ENCODE measurements at regions not wholly inside any gene's neighbourhood (a gene's known extent, or its start where the extent isn't known, plus 50 kb on each side); places are given as distances from the start of the nearest gene placed in this dataset.
"Not testable (repeated sequence)": the region's sequence is repeated elsewhere in the genome, so short reads cannot be mapped to it uniquely, and the experiment has no call there.

DNA sequence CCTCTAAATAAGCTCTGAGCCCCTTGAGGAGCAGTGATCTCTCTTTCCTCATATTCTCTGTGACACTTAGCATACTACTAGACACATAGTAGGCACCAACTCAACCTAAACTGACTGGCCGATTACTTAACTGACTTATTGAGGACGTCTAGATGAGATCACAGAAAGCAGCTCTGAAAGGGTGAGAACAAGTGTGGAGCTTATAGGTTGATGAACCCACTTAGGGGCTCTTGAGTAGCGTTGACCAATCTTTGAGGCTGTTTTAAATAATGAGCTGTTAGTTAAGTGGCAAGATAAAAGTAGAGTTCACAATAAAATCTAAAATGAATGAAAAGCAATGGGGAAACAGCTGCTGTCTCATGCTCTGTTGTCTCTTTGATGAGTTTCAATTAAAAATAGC lies 124.7 kb upstream of the TNPO1 start:
- Histone ChIP-seq H2AFZ (ENCODE audit: low read length) (no peak overlapping the region), H3K36me3 (ENCODE audit: insufficient read depth, low read length) (no peaks in the 10 kb centered on the region), H3K9me2 (replicated peaks; ENCODE audit: insufficient read depth, low read length) (no peaks in the 10 kb centered on the region), H3K27ac (ENCODE audit: low read length) (no peak overlapping the region), H3K9me3 (ENCODE audit: low read length) (no peaks in the 10 kb centered on the region), H3K79me2 (ENCODE audit: low read length) (no peaks in the 10 kb centered on the region), H4K20me1 (ENCODE audit: insufficient read depth, low read depth, low read length) (no peaks in the 10 kb centered on the region), H3K4me2 (ENCODE audit: low read depth, low read length, poor library complexity, severe bottlenecking) (no peak overlapping the region), H3K4me3 (ENCODE audit: low read length) (no peak overlapping the region), H3K9ac (ENCODE audit: low read length) (no peak overlapping the region), H3K4me1 (ENCODE audit: low read length) (no peaks in the 10 kb centered on the region), H3K27me3 (ENCODE audit: low read length) (no peaks in the 10 kb centered on the region)
- DNase-seq: no peak

GRCh38 chr5:72688916-72689315 lies 127.5 kb upstream of the TNPO1 start:
- H4K20me1 ChIP-seq (ENCODE audit: insufficient read depth, low read depth, low read length): no peaks in the 10 kb centered on the region
- no peaks in the 10 kb centered on the region for H3K4me1 ChIP-seq (ENCODE audit: low read length)
- H3K4me3 ChIP-seq (ENCODE audit: low read length): no peak overlapping the region
- no peak overlapping the region for H3K4me2 ChIP-seq (ENCODE audit: low read depth, low read length, poor library complexity, severe bottlenecking)
- H3K36me3 ChIP-seq (ENCODE audit: insufficient read depth, low read length): no peaks in the 10 kb centered on the region
- H3K27ac ChIP-seq (ENCODE audit: low read length): no peak overlapping the region
- H3K9me3 ChIP-seq (ENCODE audit: low read length): no peaks in the 10 kb centered on the region
- no peaks in the 10 kb centered on the region for H3K27me3 ChIP-seq (ENCODE audit: low read length)
- no peaks in the 10 kb centered on the region for H3K79me2 ChIP-seq (ENCODE audit: low read length)
- DNase-seq: no peak
- no peak overlapping the region for H3K9ac ChIP-seq (ENCODE audit: low read length)
- H2AFZ ChIP-seq (ENCODE audit: low read length): no peak overlapping the region
- H3K9me2 ChIP-seq (replicated peaks; ENCODE audit: insufficient read depth, low read length): no peaks in the 10 kb centered on the region

GRCh38 chr5:72687288-72687687 lies 129.2 kb upstream of the TNPO1 start:
- Histone ChIP-seq H3K27me3 (ENCODE audit: low read length) (no peaks in the 10 kb centered on the region), H3K4me1 (ENCODE audit: low read length) (no peaks in the 10 kb centered on the region), H3K36me3 (ENCODE audit: insufficient read depth, low read length) (no peaks in the 10 kb centered on the region), H2AFZ (ENCODE audit: low read length) (no peak overlapping the region), H3K27ac (ENCODE audit: low read length) (no peak overlapping the region), H4K20me1 (ENCODE audit: insufficient read depth, low read depth, low read length) (no peaks in the 10 kb centered on the region), H3K4me2 (ENCODE audit: low read depth, low read length, poor library complexity, severe bottlenecking) (no peak overlapping the region), H3K9me3 (ENCODE audit: low read length) (no peaks in the 10 kb centered on the region), H3K9me2 (replicated peaks; ENCODE audit: insufficient read depth, low read length) (no peaks in the 10 kb centered on the region), H3K9ac (ENCODE audit: low read length) (no peak overlapping the region), H3K79me2 (ENCODE audit: low read length) (no peaks in the 10 kb centered on the region), H3K4me3 (ENCODE audit: low read length) (no peak overlapping the region)
- DNase-seq: no peak

DNA sequence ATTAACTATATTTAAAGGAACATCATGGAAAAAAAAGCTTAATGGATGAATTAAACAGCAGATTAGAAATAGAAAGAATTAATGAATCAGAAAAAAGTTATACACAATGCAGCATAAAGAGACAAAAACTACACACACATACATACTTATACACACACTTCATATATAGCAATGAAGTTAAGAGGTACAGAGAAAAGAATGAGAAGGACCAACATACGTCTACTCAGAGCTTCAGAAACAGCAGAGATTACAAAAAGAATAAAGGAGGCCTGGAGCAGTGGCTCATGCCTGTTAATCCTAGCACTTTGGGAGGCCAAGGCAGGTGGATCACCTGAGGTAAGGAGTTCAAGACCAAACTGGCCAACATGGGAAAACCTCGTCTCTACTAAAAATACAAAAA lies 133.9 kb upstream of the TNPO1 start:
- no peak for DNase-seq
- Histone ChIP-seq H4K20me1 (ENCODE audit: insufficient read depth, low read depth, low read length) (no peaks in the 10 kb centered on the region), H3K9me3 (ENCODE audit: low read length) (no peaks in the 10 kb centered on the region), H3K4me3 (ENCODE audit: low read length) (no peak overlapping the region), H3K36me3 (ENCODE audit: insufficient read depth, low read length) (no peaks in the 10 kb centered on the region), H3K27me3 (ENCODE audit: low read length) (no peaks in the 10 kb centered on the region), H2AFZ (ENCODE audit: low read length) (no peak overlapping the region), H3K79me2 (ENCODE audit: low read length) (no peaks in the 10 kb centered on the region), H3K4me1 (ENCODE audit: low read length) (no peaks in the 10 kb centered on the region), H3K9ac (ENCODE audit: low read length) (no peak overlapping the region), H3K27ac (ENCODE audit: low read length) (no peak overlapping the region), H3K9me2 (replicated peaks; ENCODE audit: insufficient read depth, low read length) (no peaks in the 10 kb centered on the region), H3K4me2 (ENCODE audit: low read depth, low read length, poor library complexity, severe bottlenecking) (no peak overlapping the region)

- no peaks in the 10 kb centered on the region for H3K36me3 ChIP-seq (ENCODE audit: insufficient read depth, low read length)
- no peaks in the 10 kb centered on the region for H3K27me3 ChIP-seq (ENCODE audit: low read length)
- H3K9me2 ChIP-seq (replicated peaks; ENCODE audit: insufficient read depth, low read length): no peaks in the 10 kb centered on the region
Measured at GRCh38 chr5:72681781-72682180, 134.7 kb upstream of the TNPO1 start.

DNA sequence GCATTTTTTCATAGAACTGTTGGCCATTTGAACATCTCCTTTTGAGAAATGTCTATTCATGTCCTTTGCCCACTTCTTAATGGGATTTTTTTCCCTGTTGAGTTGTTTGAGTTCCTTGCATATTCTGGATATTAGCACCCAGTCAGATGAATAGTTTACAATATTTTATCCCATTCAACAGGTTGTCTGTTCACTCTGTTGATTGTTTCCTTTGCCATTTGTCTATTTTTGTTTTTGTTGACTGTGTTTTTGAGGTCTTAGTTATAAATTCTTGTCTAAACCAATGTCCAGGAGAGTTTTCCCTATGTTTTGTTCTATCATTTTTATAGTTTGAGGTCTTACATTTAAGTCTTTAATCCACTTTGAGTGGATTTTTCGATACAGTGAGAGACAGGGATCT lies 139.0 kb upstream of the TNPO1 start:
- DNase-seq: no peak
- H3K36me3 ChIP-seq (ENCODE audit: insufficient read depth, low read length): no peaks in the 10 kb centered on the region
- H3K9ac ChIP-seq (ENCODE audit: low read length): no peak overlapping the region
- H3K4me2 ChIP-seq (ENCODE audit: low read depth, low read length, poor library complexity, severe bottlenecking): no peak overlapping the region
- no peaks in the 10 kb centered on the region for H3K9me3 ChIP-seq (ENCODE audit: low read length)
- H3K27me3 ChIP-seq (ENCODE audit: low read length): no peaks in the 10 kb centered on the region
- no peaks in the 10 kb centered on the region for H3K79me2 ChIP-seq (ENCODE audit: low read length)
- no peak overlapping the region for H2AFZ ChIP-seq (ENCODE audit: low read length)
- H4K20me1 ChIP-seq (ENCODE audit: insufficient read depth, low read depth, low read length): no peaks in the 10 kb centered on the region
- no peak overlapping the region for H3K4me3 ChIP-seq (ENCODE audit: low read length)
- H3K9me2 ChIP-seq (replicated peaks; ENCODE audit: insufficient read depth, low read length): no peaks in the 10 kb centered on the region
- no peaks in the 10 kb centered on the region for H3K4me1 ChIP-seq (ENCODE audit: low read length)
- no peak overlapping the region for H3K27ac ChIP-seq (ENCODE audit: low read length)

More at GRCh38 chr5:72681781-72682180, 134.7 kb upstream of the TNPO1 start:
- no peak overlapping the region for H3K9ac ChIP-seq (ENCODE audit: low read length)
- H3K4me3 ChIP-seq (ENCODE audit: low read length): no peak overlapping the region
- H3K27ac ChIP-seq (ENCODE audit: low read length): no peak overlapping the region
- H3K4me1 ChIP-seq (ENCODE audit: low read length): no peaks in the 10 kb centered on the region
- H2AFZ ChIP-seq (ENCODE audit: low read length): no peak overlapping the region
- no peaks in the 10 kb centered on the region for H4K20me1 ChIP-seq (ENCODE audit: insufficient read depth, low read depth, low read length)
- DNase-seq: no peak
- no peaks in the 10 kb centered on the region for H3K79me2 ChIP-seq (ENCODE audit: low read length)
- no peaks in the 10 kb centered on the region for H3K9me3 ChIP-seq (ENCODE audit: low read length)
- no peak overlapping the region for H3K4me2 ChIP-seq (ENCODE audit: low read depth, low read length, poor library complexity, severe bottlenecking)

- H3K27me3 ChIP-seq (ENCODE audit: low read length); DNase-seq; H3K9me3 ChIP-seq (ENCODE audit: low read length); H3K4me3 ChIP-seq (ENCODE audit: low read length); H3K4me2 ChIP-seq (ENCODE audit: low read depth, low read length, poor library complexity, severe bottlenecking); H3K27ac ChIP-seq (ENCODE audit: low read length); H3K9ac ChIP-seq (ENCODE audit: low read length); H3K36me3 ChIP-seq (ENCODE audit: insufficient read depth, low read length); H2AFZ ChIP-seq (ENCODE audit: low read length); H3K79me2 ChIP-seq (ENCODE audit: low read length); H4K20me1 ChIP-seq (ENCODE audit: insufficient read depth, low read depth, low read length); H3K9me2 ChIP-seq (replicated peaks; ENCODE audit: insufficient read depth, low read length); H3K4me1 ChIP-seq (ENCODE audit: low read length): not testable (repeated sequence)
Measured at GRCh38 chr5:72676831-72677230, 139.6 kb upstream of the TNPO1 start.

- Histone ChIP-seq H3K9me2 (replicated peaks; ENCODE audit: insufficient read depth, low read length) (no peaks in the 10 kb centered on the region), H3K4me1 (ENCODE audit: low read length) (no peaks in the 10 kb centered on the region), H4K20me1 (ENCODE audit: insufficient read depth, low read depth, low read length) (no peaks in the 10 kb centered on the region), H3K27me3 (ENCODE audit: low read length) (no peaks in the 10 kb centered on the region), H3K36me3 (ENCODE audit: insufficient read depth, low read length) (no peaks in the 10 kb centered on the region), H3K4me3 (ENCODE audit: low read length) (no peak overlapping the region), H3K4me2 (ENCODE audit: low read depth, low read length, poor library complexity, severe bottlenecking) (no peak overlapping the region), H3K9ac (ENCODE audit: low read length) (no peak overlapping the region), H3K27ac (ENCODE audit: low read length) (no peak overlapping the region), H3K79me2 (ENCODE audit: low read length) (no peaks in the 10 kb centered on the region), H2AFZ (ENCODE audit: low read length) (no peak overlapping the region), H3K9me3 (ENCODE audit: low read length) (no peaks in the 10 kb centered on the region)
- no peak for DNase-seq
Measured at GRCh38 chr5:72673623-72674022, 142.8 kb upstream of the TNPO1 start.

GRCh38 chr5:72673180-72673579 lies 143.3 kb upstream of the TNPO1 start:
- Histone ChIP-seq H2AFZ (ENCODE audit: low read length) (no peak overlapping the region), H3K36me3 (ENCODE audit: insufficient read depth, low read length) (no peaks in the 10 kb centered on the region), H3K27me3 (ENCODE audit: low read length) (no peaks in the 10 kb centered on the region), H3K79me2 (ENCODE audit: low read length) (no peaks in the 10 kb centered on the region), H3K4me2 (ENCODE audit: low read depth, low read length, poor library complexity, severe bottlenecking) (no peak overlapping the region), H3K9me2 (replicated peaks; ENCODE audit: insufficient read depth, low read length) (no peaks in the 10 kb centered on the region), H3K27ac (ENCODE audit: low read length) (no peak overlapping the region), H3K9ac (ENCODE audit: low read length) (no peak overlapping the region), H3K9me3 (ENCODE audit: low read length) (no peaks in the 10 kb centered on the region), H4K20me1 (ENCODE audit: insufficient read depth, low read depth, low read length) (no peaks in the 10 kb centered on the region), H3K4me1 (ENCODE audit: low read length) (no peaks in the 10 kb centered on the region), H3K4me3 (ENCODE audit: low read length) (no peak overlapping the region)
- DNase-seq: no peak

Data from Karpas-422 (cell line).